Erythroblast (primary cell): ENCODE measurements at regions not wholly inside any gene's neighbourhood (a gene's known extent, or its start where the extent isn't known, plus 50 kb on each side); places are given as distances from the start of the nearest gene placed in this dataset.

Experiments
- DNase-seq, 2 experiments: peaks; one replicate each; lab custom pipeline; 2025; lab: John Stamatoyannopoulos, UW
- GATA1 ChIP-seq: IDR thresholded peaks from 2 replicates; pipeline ENCODE4 v1.6.1; 2011; ENCODE audit warnings: low read depth, mild to moderate bottlenecking, control low read depth, low read length, moderate library complexity
- POLR2A ChIP-seq: IDR thresholded peaks from 2 replicates; pipeline ENCODE4 v1.6.1; 2011; ENCODE audit warnings: mild to moderate bottlenecking, low read length

- no peak for TF ChIP-seq GATA1
- TF ChIP-seq POLR2A: no peak
- DNase-seq: no peak
Measured at GRCh38 chr12:60112063-60112462, 516.2 kb downstream of the SLC16A7 start.

DNA sequence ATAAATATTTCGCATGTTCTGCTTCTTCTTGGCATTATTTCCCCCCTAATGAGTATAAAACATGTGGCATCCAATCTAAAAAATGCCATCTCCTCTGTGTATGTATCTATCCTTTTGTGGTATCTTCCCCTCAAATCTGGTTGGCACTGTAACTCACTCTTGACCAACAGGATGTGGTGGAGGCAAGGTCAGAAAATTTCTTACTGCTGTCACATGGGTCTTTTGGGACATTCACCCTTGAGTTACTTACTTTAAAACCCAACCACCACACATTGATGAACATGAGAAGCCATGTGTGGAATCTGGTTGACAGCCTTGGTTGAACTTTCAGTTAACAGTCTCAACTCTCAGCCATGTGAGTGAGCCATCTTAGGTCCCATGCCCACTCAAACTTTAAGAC is 516.9 kb downstream of the SLC16A7 start:
- TF ChIP-seq POLR2A (no peak), GATA1 (no peak)
- no peak for DNase-seq

- no peak for TF ChIP-seq POLR2A
- no peak for TF ChIP-seq GATA1
- DNase-seq: no peak
Measured at GRCh38 chr12:60114169-60114568, 518.3 kb downstream of the SLC16A7 start.

DNA sequence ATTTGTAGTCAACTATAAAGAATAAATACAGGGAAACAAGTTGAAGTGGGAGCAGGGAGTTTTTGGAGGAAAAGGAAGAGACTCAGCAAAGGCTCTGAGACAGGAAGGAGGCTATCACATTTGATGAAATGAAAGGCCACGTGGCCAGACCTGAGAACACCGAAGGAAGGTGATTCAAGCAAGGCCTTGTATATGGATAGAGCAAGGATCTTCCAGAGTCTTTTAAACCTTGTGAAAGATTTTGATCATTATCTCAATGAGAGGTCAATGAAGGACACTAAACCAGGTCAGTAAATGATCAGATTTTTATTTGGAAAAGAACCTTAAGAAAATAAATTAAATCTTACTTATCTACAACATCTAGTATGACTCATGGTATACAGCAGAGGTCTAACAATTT is 523.5 kb downstream of the SLC16A7 start:
- no peak for DNase-seq
- TF ChIP-seq POLR2A (no peak), GATA1 (no peak)

- TF ChIP-seq GATA1: no peak
- no peak for TF ChIP-seq POLR2A
- DNase-seq: no peak
Measured at GRCh38 chr12:60120199-60120598, 524.4 kb downstream of the SLC16A7 start.

DNA sequence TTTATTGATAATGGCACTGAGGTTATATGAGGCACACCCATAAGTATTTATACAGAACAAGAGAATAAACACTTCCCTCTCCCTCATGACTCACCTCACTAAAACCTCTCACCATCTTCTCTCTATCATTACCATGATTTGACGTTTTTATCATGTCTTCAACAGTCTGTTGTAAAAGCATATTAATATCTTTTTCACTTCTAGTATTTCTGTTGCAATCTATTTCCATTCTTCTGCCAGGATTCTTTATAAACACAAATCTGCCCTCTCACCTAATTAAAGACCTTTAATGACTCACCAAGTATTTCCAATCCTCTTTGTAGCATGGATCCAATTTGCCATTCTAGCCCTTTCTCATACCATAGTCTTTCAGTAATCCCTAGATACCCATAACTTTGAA is 527.7 kb downstream of the SLC16A7 start:
- DNase-seq: no peak
- TF ChIP-seq GATA1 (no peak), POLR2A (no peak)

GRCh38 chr12:60137513-60137912 is 541.7 kb downstream of the SLC16A7 start:
- no peak for TF ChIP-seq POLR2A
- no peak for TF ChIP-seq GATA1
- DNase-seq: no peak

DNA sequence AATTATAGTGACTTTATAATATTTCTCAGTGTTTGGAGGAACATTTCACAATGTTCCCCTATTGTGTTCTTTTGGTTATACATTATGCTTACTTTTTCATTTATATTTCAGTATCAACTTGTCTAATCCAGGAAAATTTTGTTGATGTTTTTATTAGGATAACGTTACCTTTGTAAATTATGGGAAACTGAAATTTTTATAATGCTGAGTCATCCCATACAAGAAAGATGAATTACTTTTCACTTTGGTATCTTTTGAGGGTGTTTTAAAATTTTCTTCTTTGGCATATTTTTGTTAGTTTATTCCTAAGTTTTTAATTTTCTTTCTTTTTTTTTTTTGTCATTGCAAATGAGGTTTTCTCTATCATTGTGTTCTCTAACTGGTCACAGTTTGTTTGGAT is 542.7 kb downstream of the SLC16A7 start:
- no peak for TF ChIP-seq GATA1
- no peak for TF ChIP-seq POLR2A
- DNase-seq: no peak

- peak; percentile 85 to 96 for DNase-seq
- TF ChIP-seq GATA1 (no peak), POLR2A (no peak)
Measured at GRCh38 chr12:60144395-60144794, 548.6 kb downstream of the SLC16A7 start.

DNA sequence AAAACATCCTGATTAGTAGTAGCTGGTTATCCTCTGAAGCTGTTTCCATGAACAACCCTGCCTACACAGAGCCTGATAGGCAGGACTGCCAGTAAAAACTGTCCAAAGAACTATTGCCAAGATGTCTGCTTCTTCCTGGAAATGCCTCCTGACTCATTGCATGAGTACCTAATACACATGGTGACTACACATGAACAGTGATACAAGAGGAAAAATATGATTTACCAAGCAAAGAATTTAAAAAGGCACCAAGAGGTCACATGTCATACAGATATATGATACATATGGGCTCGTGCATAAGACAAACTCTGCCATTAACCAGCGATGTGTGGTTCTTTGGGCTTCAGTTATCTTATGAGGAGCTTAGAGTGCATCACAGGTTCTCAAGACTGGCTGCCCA is 552.3 kb downstream of the SLC16A7 start:
- DNase-seq: peak; percentile 66 to 70
- no peak for TF ChIP-seq POLR2A
- no peak for TF ChIP-seq GATA1

DNA sequence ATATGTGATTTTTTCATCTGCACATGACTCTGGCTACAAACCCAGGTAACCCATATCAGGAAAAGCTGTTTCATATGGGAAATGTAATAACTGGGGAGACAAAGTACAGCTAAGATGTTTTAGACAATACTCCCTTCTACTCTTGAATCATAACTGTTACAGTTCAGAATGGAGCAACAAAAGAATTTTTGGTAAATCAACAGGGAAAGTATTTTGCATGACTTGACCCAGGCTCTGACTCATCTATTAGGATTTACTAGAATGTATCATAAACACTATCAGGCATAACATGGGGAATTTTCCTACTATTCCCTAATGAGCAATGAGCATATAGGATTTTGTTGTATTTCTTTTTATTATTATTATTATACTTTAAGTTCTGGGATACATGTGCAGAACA is 553.0 kb downstream of the SLC16A7 start:
- no peak for DNase-seq
- no peak for TF ChIP-seq POLR2A

GRCh38 chr12:60152756-60153155 is 556.9 kb downstream of the SLC16A7 start:
- TF ChIP-seq POLR2A: no peak

GRCh38 chr12:60159761-60160160 is 563.9 kb downstream of the SLC16A7 start:
- DNase-seq: no peak
- TF ChIP-seq POLR2A (no peak), GATA1 (no peak)

More at GRCh38 chr12:60152756-60153155, 556.9 kb downstream of the SLC16A7 start:
- no peak for DNase-seq

GRCh38 chr12:60162988-60163720 is 567.3 kb downstream of the SLC16A7 start:
- no peak for DNase-seq
- TF ChIP-seq GATA1: no peak
- no peak for TF ChIP-seq POLR2A

DNA sequence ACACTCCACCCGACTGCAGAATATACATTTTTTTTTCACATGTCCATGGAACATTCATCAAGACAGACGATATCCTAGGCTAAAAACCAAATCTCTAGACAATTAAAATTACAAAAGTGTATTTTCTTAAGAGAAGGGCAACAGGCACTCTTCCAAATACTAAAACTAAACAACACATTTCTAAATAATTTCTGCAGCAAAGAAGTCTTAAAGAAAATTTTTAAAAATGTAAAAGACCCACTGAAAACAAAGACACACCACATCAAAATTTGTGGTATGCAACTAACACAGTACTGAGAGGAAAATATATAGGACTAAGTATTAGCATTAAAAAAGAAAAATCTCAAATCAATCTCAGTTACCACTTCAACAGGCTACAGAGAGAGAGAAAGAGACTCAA is 570.0 kb downstream of the SLC16A7 start:
- DNase-seq: no peak
- TF ChIP-seq POLR2A (no peak), GATA1 (no peak)
